GM19372 (cell line): ENCODE measurements at regions not wholly inside any gene's neighbourhood (a gene's known extent, or its start where the extent isn't known, plus 50 kb on each side); places are given as distances from the start of the nearest gene placed in this dataset.

Experiments
- ATAC-seq: cut with Tn5 transposase; IDR thresholded peaks from one replicate; pipeline ENCODE4 v1.9.1; 2021; ENCODE audit warnings: mild to moderate bottlenecking, low read depth, moderate library complexity; ENCODE audit not compliant: unreplicated experiment

- no peak for ATAC-seq
These were observed 53.3 kb upstream of the EYS start for GRCh38 chr6:65760285-65760684.
